Calu3 (cell line): ENCODE measurements at regions not wholly inside any gene's neighbourhood (a gene's known extent, or its start where the extent isn't known, plus 50 kb on each side); places are given as distances from the start of the nearest gene placed in this dataset.

Experiments
- BruUV-seq: library from RNA; stranded (reverse); fragments of 400-500 nt; replicated peaks from 2 replicates; lab custom pipeline; 2021; lab: Mats Ljungman, UMichigan
- CTCF ChIA-PET: fragments of 300-600 bp; sonication (Branson Sonifier 250); formaldehyde crosslinking; loops from one replicate; lab custom pipeline; 2022; ENCODE audit warnings: antibody characterized with exemption; lab: Charles Lee
- DNase-seq: peaks from one replicate; pipeline ENCODE4 v3.0.0; 2022
- H3K27ac Mint-ChIP-seq: one replicate; pipeline ENCODE4 v1.8.0; 2022; ENCODE audit warnings: mixed read lengths; ENCODE audit not compliant: unreplicated experiment
- H3K27me3 Mint-ChIP-seq: one replicate; pipeline ENCODE4 v1.8.0; 2022; ENCODE audit warnings: mixed read lengths; ENCODE audit not compliant: unreplicated experiment
- H3K36me3 Mint-ChIP-seq: one replicate; pipeline ENCODE4 v1.8.0; 2022; ENCODE audit warnings: mild to moderate bottlenecking, moderate library complexity, mixed read lengths; ENCODE audit not compliant: insufficient read depth, unreplicated experiment
- H3K4me1 Mint-ChIP-seq: one replicate; pipeline ENCODE4 v1.8.0; 2022; ENCODE audit warnings: mild to moderate bottlenecking, low read depth, mixed read lengths; ENCODE audit not compliant: unreplicated experiment
- H3K4me3 Mint-ChIP-seq: one replicate; pipeline ENCODE4 v1.8.0; 2022; ENCODE audit warnings: mild to moderate bottlenecking, low read depth, moderate library complexity, mixed read lengths; ENCODE audit not compliant: unreplicated experiment
- H3K9me3 Mint-ChIP-seq: one replicate; pipeline ENCODE4 v1.8.0; 2022; ENCODE audit warnings: low read depth, mixed read lengths; ENCODE audit not compliant: unreplicated experiment
- intact Hi-C: fragments of 100-400 bp; cut with micrococcal nuclease; formaldehyde crosslinking; loops from one replicate; pipeline ENCODE4 v1.10.0; 2022; ENCODE audit not compliant: unreplicated experiment
- TF ChIP-seq, protein P1 (sequence below): fragments of 200-600 bp; IDR thresholded peaks from one replicate; pipeline ENCODE4 v1.8.0; 2022; ENCODE audit warnings: antibody characterized with exemption; ENCODE audit not compliant: unreplicated experiment

DNA sequence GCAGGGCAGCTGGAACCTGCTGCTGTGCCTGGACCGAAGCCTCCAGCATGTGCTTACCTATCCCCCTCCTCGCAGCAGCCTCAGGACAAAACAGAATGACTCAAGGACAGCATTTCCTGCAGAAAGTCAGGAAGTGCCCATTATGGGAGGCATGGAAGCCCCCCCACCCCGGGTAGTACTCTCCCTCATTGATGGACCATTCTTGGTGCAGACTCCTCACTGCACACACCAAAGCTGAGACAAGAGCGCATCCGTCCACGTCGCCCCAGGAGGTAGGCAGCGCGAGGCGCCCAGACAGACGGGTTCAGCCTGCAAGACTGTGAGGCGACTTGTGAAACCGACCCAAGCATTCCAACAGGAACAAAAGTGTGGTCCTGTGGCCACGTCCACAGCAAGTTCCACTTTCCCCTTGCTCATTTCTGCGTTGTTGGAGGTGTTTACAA lies 243.9 kb upstream of the ATXN7L3B start:
- intact Hi-C loops: no loop called here
- CTCF ChIA-PET: no interaction called here
- Mint-ChIP-seq H3K27ac (no peak overlapping the region), H3K4me1 (no peaks in the 10 kb centered on the region), H3K9me3 (no peaks in the 10 kb centered on the region), H3K27me3 (no peaks in the 10 kb centered on the region), H3K4me3 (no peak overlapping the region), H3K36me3 (no peaks in the 10 kb centered on the region)
- TF ChIP-seq, protein P1, sequence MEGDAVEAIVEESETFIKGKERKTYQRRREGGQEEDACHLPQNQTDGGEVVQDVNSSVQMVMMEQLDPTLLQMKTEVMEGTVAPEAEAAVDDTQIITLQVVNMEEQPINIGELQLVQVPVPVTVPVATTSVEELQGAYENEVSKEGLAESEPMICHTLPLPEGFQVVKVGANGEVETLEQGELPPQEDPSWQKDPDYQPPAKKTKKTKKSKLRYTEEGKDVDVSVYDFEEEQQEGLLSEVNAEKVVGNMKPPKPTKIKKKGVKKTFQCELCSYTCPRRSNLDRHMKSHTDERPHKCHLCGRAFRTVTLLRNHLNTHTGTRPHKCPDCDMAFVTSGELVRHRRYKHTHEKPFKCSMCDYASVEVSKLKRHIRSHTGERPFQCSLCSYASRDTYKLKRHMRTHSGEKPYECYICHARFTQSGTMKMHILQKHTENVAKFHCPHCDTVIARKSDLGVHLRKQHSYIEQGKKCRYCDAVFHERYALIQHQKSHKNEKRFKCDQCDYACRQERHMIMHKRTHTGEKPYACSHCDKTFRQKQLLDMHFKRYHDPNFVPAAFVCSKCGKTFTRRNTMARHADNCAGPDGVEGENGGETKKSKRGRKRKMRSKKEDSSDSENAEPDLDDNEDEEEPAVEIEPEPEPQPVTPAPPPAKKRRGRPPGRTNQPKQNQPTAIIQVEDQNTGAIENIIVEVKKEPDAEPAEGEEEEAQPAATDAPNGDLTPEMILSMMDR: no peak
- no TSS peak for BruUV-seq
- DNase-seq: no peak

DNA sequence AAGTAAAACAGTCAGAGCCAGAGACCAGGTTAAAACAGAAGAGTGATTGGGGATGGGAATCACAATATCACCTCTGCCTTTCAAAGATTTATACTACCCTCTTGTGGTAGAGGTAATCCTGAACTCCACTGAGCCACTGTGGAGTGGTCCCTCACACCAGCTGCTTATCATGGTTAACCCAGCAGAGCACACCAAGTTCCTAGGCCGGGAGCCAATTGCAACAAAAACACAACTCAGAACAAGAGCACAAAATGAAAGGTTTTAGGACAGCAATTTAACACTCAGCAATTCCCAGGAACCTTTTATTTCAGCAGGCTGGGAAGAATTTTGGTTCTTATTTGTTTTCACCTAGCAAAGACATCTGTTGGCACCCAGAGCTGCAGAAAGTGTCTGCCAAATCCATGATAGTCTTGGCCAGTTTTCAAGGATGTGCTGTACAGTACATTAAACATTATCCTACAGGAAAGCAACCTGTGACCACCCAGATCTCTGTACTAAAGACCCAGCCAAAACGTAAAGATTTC lies 220.5 kb upstream of the ATXN7L3B start:
- TF ChIP-seq, protein P1: peak; percentile 51
- peak; percentile 52 for DNase-seq
- H3K9me3 Mint-ChIP-seq: no peaks in the 10 kb centered on the region
- CTCF ChIA-PET: interaction anchor here (0.6 to 1.8 kb wide), 7 partner anchors 98 to 414 kb away, joined by 3 to 10 read pairs (median 7); no protein-coding TSS in a partner anchor
- H3K4me3 Mint-ChIP-seq: no peak overlapping the region
- BruUV-seq: no TSS peak
- H3K27ac Mint-ChIP-seq: no peak overlapping the region
- no peaks in the 10 kb centered on the region for H3K36me3 Mint-ChIP-seq
- no peaks in the 10 kb centered on the region for H3K27me3 Mint-ChIP-seq
- intact Hi-C loops: loop anchor here (1.0 to 5.0 kb wide), 5 partner anchors 95 to 382 kb away; no protein-coding TSS in a partner anchor
- H3K4me1 Mint-ChIP-seq: peaks cover 17% of the 10 kb centered on the region

DNA sequence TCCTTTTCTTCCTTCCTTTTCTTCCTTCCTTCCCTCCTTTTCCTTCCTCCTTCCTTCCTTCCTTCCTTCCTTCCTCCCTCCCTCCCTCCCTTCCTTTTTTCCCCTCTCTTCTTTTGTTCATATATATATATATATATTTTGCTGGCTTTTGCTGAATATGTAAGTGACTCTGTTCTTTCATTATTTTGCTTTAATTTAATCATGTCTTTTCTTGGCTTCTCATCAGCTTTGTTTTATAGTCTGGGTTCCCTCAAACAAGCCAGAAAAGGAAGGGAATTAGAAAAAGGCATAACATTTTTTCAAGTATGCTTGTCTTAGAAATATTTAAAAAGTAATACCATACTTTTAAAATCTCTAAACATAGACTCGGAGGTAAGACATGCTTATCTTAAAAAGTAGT lies 219.9 kb upstream of the ATXN7L3B start:
- H3K4me1 Mint-ChIP-seq: peaks cover 17% of the 10 kb centered on the region
- no peaks in the 10 kb centered on the region for H3K36me3 Mint-ChIP-seq
- no peaks in the 10 kb centered on the region for H3K27me3 Mint-ChIP-seq
- BruUV-seq: no TSS peak
- H3K27ac Mint-ChIP-seq: no peak overlapping the region
- H3K4me3 Mint-ChIP-seq: no peak overlapping the region
- TF ChIP-seq, protein P1: no peak
- H3K9me3 Mint-ChIP-seq: no peaks in the 10 kb centered on the region
- CTCF ChIA-PET: interaction anchor here (1.2 to 1.8 kb wide), 5 partner anchors 98 to 382 kb away, joined by 5 to 10 read pairs (median 8); no protein-coding TSS in a partner anchor
- DNase-seq: no peak
- intact Hi-C loops: loop anchor here (1.0 to 5.0 kb wide), 5 partner anchors 95 to 382 kb away; no protein-coding TSS in a partner anchor

DNA sequence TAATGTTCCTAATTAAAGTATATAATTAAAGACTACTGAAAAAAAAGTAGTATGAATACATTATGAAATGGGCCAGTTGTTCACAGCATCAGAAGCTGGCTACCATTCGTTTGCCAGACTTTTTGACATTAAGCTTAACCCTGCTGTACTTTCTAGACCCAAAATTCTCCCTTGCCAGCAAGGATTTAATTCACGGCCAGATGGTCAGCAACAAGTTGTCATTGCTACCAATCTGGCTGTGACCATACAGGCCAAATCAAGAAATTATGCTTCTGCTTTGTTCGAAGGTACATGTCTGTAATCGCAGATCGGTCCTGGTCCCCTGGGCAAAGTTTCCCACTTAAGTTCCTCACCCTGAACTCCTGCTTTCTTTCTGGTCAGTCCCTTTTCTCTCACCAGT lies 217.7 kb upstream of the ATXN7L3B start:
- Mint-ChIP-seq H3K4me1 (peaks cover 17% of the 10 kb centered on the region), H3K9me3 (no peaks in the 10 kb centered on the region), H3K27ac (no peak overlapping the region), H3K4me3 (no peak overlapping the region), H3K36me3 (no peaks in the 10 kb centered on the region), H3K27me3 (no peaks in the 10 kb centered on the region)
- CTCF ChIA-PET: no interaction called here
- no TSS peak for BruUV-seq
- intact Hi-C loops: loop anchor here (5.0 kb wide), 1 partner anchor 327 kb away; no protein-coding TSS in a partner anchor
- no peak for DNase-seq
- TF ChIP-seq, protein P1: no peak
